Gastroesophageal sphincter (tissue), 4 donors: ENCODE measurements at regions not wholly inside any gene's neighbourhood (a gene's known extent, or its start where the extent isn't known, plus 50 kb on each side); places are given as distances from the start of the nearest gene placed in this dataset.

Experiments used
- ATAC-seq: fragments of 150-250 bp; one replicate; pipeline ENCODE4 v1.9.1; 2016; ENCODE audit warnings: mild to moderate bottlenecking, moderate library complexity
- H3K27ac ChIP-seq, 4 donors: fragments of 200-600 bp; sonication (generic) in 3 of 4; 1 replicate in 3 of 4; 2 replicates in 1 of 4; pipeline ENCODE4 v1.5.1; 2016 to 2019
- H3K27me3 ChIP-seq: fragments of 200-600 bp; sonication (generic); one replicate; pipeline ENCODE4 v1.5.1; 2019
- H3K36me3 ChIP-seq, 2 donors: fragments of 200-600 bp; sonication (generic); one replicate each; pipeline ENCODE4 v1.5.1; 2019; ENCODE audit warnings: control low read depth in 1 of 2
- H3K4me1 ChIP-seq, 3 donors: fragments of 200-600 bp; sonication (generic); 1 replicate in 2 of 3; 2 replicates in 1 of 3; pipeline ENCODE4 v1.5.1; 2016 to 2019; ENCODE audit warnings: control low read depth in 2 of 3
- H3K4me3 ChIP-seq, 2 donors: fragments of 200-600 bp; sonication (generic); one replicate each; pipeline ENCODE4 v1.5.1; 2019; ENCODE audit warnings: mild to moderate bottlenecking in 1 of 2, moderate library complexity in 1 of 2
- H3K9me3 ChIP-seq, 3 donors: fragments of 200-600 bp; sonication (generic); one replicate each; pipeline ENCODE4 v1.5.1; 2017 to 2019; ENCODE audit warnings: control low read depth in 2 of 3
- CTCF ChIP-seq, 4 experiments: fragments of 200-600 bp in 2 of 4; fragments of 450-650 bp in 2 of 4; sonication (generic) in 1 of 4; IDR thresholded peaks; one replicate each; pipeline ENCODE4 v1.5.1; 2017 to 2019; ENCODE audit warnings: antibody characterized with exemption in 4 of 4, mild to moderate bottlenecking in 2 of 4, moderate library complexity in 2 of 4
- EP300 ChIP-seq: sonication (generic); formaldehyde crosslinking; IDR thresholded peaks from one replicate; pipeline ENCODE4 v1.6.1; 2017; ENCODE audit warnings: antibody characterized with exemption, mild to moderate bottlenecking
- POLR2A ChIP-seq, 2 donors: fragments of 450-650 bp; IDR thresholded peaks; one replicate each; pipeline ENCODE4 v1.6.1; 2017; ENCODE audit warnings: antibody characterized with exemption in 2 of 2, mild to moderate bottlenecking in 2 of 2, moderate library complexity in 1 of 2
- POLR2AphosphoS5 ChIP-seq: sonication (generic); formaldehyde crosslinking; IDR thresholded peaks from one replicate; pipeline ENCODE4 v1.6.1; 2017; ENCODE audit warnings: antibody characterized with exemption
- WGBS, 2 donors: methylation state at CpG; one replicate each; pipeline ENCODE4 v1.1.5; 2018; ENCODE audit warnings: low coverage in 1 of 2; 5-methylcytosine and 5-hydroxymethylcytosine counted together

- no peak overlapping the region for H3K4me3 ChIP-seq
- 91 to 94% methylated on average over 4 of the region's 4 CpGs for WGBS, 2 donors
These were observed 318.9 kb downstream of the DLEU7 start for GRCh38 chr13:50524560-50524959.

GRCh38 chr13:50526661-50527071, 316.8 kb downstream of the DLEU7 start:
- Histone ChIP-seq H3K36me3 (no peaks in the 10 kb centered on the region), H3K4me1 (peaks cover 7 to 70% (median 9%) of the 10 kb centered on the region in 3 donors), H3K27ac (peak overlapping the region in 3 of 4 donors; percentile 5 to 66 (median 52)), H3K9me3 (no peaks in the 10 kb centered on the region), H3K4me3 (no peak overlapping the region), H3K27me3 (no peaks in the 10 kb centered on the region)
- no peak for TF ChIP-seq CTCF (IDR thresholded peaks at IDR 0.05)
- no peak for ATAC-seq
- 72 to 73% methylated on average over 4 to 6 of the region's 7 CpGs for WGBS, 2 donors

More at GRCh38 chr13:50524560-50524959, 318.9 kb downstream of the DLEU7 start:
- Histone ChIP-seq H3K4me1 (peaks cover 7 to 77% (median 13%) of the 10 kb centered on the region in 3 donors), H3K36me3 (no peaks in the 10 kb centered on the region), H3K9me3 (no peaks in the 10 kb centered on the region), H3K27me3 (no peaks in the 10 kb centered on the region), H3K27ac (no peak overlapping the region)
- TF ChIP-seq POLR2AphosphoS5 (no peak), POLR2A (IDR thresholded peaks at IDR 0.05) (no peak), EP300 (no peak), CTCF (IDR thresholded peaks at IDR 0.05) (no peak)
- no peak for ATAC-seq

GRCh38 chr13:50527188-50527587, 316.3 kb downstream of the DLEU7 start:
- TF ChIP-seq CTCF (IDR thresholded peaks at IDR 0.05) (no peak), POLR2AphosphoS5 (no peak), POLR2A (IDR thresholded peaks at IDR 0.05) (no peak), EP300 (no peak)
- H3K4me1 ChIP-seq = peaks cover 4 to 66% (median 5%) of the 10 kb centered on the region in 3 donors
- peak; percentile 32 for ATAC-seq
- no peaks in the 10 kb centered on the region for H3K27me3 ChIP-seq
- no peaks in the 10 kb centered on the region for H3K9me3 ChIP-seq
- WGBS, 2 donors = 21 to 40% methylated on average over 5 to 7 of the region's 9 CpGs
- H3K27ac ChIP-seq = peak overlapping the region in 3 of 4 donors; percentile 5 to 66 (median 52)
- no peaks in the 10 kb centered on the region for H3K36me3 ChIP-seq
- no peak overlapping the region for H3K4me3 ChIP-seq

GRCh38 chr13:50527612-50528509, 315.6 kb downstream of the DLEU7 start:
- Histone ChIP-seq H3K27ac (peak overlapping the region in 3 of 4 donors; percentile 17 to 66 (median 52)), H3K27me3 (no peaks in the 10 kb centered on the region), H3K4me1 (peaks cover under 1 to 59% (median 4%) of the 10 kb centered on the region in 3 donors), H3K4me3 (no peak overlapping the region), H3K9me3 (no peaks in the 10 kb centered on the region), H3K36me3 (no peaks in the 10 kb centered on the region)
- 46 to 62% methylated on average over 3 to 7 of the region's 9 CpGs for WGBS, 2 donors
- no peak for TF ChIP-seq CTCF (IDR thresholded peaks at IDR 0.05)
- no peak for TF ChIP-seq EP300
- no peak for TF ChIP-seq POLR2A (IDR thresholded peaks at IDR 0.05)
- TF ChIP-seq POLR2AphosphoS5 = no peak
- no peak for ATAC-seq
